ENCODE measurements at regions not wholly inside any gene's neighbourhood (a gene's known extent, or its start where the extent isn't known, plus 50 kb on each side); places are given as distances from the start of the nearest gene placed in this dataset.
"Not testable (repeated sequence)": the region's sequence is repeated elsewhere in the genome, so short reads cannot be mapped to it uniquely, and the experiment has no call there.

DNA sequence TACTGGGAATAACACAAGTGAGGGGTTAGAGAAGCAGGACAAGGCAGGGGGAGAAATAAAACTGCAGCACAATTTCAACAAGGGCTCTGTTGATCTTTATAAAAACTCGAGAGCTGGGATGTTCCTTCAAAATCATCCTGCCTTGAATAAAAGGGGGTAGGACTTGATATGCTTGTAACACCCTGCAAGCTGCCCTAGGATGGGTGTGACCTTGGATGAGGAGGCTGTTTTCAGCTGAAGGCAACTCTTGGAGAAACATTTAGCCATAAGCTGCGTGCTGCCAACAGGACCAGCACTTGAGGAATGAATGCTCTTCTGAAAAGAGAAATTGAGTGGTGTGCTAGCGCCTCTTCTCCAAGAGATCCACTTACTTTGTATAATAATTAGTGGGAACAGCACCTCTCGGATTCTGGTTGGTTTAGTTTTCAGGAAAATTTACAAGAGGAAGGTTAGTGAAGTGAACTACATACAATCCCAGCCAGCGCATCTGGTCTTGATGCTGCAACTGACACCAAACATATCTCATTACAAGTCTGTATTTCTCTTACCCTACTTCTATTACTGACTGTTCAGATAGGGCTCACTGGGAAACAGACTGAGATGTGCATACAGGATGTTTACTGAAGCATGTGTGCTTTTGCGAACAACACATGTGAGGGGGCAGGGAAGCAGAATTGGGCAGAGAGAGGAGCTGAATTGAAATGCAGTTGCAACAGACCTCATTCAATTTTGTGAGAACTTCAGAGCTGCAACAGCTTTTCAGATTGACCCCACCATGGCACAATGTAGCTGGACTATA, 643.0 kb upstream of the GOLIM4 start:
- DNase-seq = no peak

DNA sequence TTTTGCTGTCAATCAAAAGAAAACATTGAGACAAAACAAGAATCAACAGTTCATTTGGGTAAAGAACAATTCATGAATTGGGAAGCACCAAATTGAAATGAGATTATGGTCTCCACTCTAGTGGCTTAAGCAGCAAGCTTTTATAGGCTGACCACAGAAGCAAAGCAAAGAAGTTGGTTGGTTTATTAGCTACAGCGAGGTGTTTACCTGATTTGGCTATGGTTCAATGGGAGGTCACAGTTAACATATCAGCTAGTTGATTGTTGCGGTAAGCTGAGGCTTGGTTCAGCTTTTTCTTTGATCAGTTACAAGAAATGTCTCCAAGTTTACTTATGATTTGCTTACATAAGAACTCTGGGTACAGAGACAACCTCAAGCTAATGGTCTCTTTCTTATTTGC, 640.5 kb upstream of the GOLIM4 start:
- no peak for DNase-seq

- no peak for DNase-seq
Measured at GRCh38 chr3:168730073-168730472, 634.3 kb upstream of the GOLIM4 start.

DNA sequence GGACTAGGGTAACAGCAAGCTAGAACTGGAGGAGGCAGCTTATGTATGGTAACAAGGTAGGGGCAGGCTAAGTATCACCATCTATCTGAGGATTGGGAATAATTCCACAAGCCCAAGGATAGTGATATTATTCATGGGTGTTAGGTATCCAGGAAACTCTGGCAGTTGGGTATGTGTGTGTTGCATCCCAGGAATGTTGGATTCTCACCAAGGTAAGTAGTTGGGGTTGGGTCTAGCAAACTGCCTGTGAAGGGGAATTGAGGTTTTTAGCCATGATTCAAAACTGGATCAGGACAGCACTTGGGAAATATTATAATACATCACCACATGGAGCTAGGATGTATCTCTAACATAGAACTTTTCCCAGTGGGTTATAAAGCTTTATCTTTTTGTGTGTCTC, 626.4 kb upstream of the GOLIM4 start:
- DNase-seq = no peak

DNA sequence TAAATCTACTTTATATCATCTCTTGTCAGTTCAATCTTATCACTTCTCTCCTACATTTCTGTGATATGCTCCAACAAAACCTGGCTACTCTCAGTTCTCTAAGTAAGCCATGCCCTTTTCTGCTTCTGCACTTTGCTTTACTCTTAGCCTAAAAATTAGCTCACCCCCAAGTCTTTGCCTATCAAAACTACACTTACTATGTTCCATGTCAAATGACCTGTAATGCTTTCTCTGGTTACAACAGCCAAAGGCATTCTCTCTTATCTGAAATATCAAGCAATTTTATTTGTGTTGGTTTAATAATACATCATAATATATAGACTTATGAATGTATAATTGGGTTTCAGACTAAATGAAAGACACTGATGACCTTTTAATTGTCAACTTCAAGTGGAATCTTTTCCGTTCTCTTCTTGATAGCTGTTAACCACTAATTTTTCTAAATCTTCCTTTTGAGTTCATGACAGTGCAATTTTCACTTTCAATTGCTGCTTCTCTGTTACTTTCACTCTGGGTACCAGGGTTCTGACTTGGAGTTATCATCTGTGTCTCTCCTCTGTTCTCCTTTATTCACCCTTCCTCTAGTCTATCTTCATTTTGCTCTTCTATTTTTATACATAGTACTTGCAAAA, 619.0 kb upstream of the GOLIM4 start:
- no peak for DNase-seq

GRCh38 chr3:168709073-168709472, 613.3 kb upstream of the GOLIM4 start:
- no peak for DNase-seq

DNA sequence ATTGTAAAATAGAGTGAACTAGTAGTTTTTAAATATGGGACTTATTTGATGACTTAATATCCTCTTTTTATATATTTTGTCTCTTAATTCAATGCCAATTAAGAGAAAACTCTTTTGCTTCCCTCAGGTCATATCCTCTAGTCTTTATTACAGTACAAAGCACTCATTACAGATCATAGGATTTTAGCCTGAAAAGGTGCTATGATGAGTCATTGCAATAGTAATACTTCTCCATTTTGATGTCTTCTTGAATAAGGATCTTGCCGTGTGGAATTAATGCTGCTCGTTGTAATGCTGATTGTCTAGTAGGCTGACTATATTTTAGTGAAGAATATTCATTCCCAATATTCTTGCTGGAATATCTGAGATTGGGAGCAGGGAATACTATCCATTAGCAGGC, 612.2 kb upstream of the GOLIM4 start:
- no peak for DNase-seq

DNA sequence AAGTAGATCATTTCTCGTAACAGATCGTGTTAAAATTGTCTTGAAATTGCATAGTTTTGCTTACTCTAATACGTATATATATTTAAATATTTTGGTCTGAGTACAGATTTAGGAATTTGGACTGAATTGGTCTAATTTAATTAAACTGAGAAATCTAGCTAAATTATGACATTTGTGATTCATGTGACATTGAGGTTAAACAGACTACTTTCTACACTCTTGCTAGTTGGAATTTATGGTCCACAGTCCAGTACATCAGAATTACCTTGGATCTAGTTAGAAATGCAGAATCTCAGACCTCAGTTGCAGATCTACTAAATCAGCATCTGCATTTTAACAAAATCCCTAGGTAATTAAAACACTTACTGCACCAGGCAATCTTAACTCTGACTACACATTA, 609.7 kb upstream of the GOLIM4 start:
- DNase-seq = no peak

DNA sequence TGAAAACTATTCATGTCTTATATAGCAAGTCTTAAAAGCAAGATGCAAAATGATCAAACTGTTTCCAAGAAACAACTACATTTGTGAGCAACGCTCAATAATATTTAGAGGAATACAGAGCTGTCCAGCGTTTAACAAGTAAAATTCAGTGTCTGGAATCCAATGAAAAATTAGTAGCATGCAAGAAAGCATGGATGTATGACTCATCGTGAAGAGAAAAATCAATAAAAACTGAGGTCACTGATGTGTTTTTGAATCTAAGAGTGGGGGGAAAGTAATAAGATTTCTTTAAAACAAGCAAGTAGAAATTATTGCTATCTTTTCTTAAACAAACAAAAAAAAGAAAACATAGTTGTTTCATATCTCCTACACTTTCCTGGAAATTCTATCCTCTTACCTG, 600.3 kb upstream of the GOLIM4 start:
- DNase-seq = no peak

DNA sequence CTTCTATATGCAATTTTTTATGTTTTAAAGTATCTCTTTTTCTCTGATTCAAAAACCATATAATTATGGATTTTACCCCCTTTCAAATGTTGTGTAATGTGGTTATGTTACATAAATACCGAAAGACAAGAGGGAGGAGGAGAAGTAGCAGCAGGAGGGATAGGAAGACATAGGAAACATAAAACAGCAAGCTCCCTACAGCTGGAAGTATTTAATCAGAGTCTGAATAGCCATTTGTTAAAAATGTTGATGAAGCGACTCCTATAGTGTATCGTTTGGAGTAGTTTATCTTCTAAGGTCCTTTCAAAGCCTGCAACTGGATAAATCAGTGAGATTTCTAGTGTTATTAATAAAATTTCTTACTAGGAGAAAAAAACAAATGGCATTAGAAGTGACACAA, 598.1 kb upstream of the GOLIM4 start:
- no peak for DNase-seq

DNA sequence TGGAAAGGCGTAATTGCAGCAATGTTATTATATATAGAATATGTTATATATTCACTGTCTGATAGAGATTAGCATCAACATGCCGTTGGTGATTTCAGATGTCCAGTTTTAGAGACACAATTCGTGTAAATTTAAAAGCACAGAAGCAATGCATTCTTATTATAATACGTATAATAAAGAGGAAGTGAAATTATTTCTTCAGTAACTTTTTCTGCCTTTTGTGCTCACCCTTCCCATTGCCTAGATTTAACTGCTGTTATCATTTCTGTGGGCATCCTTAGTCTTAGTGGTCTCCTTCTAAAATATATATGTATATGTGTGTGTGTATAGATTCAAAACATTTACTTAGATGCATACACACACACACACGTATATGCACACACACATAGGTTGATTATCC, 592.5 kb upstream of the GOLIM4 start:
- no peak for DNase-seq

GRCh38 chr3:168684519-168684918, 588.8 kb upstream of the GOLIM4 start:
- DNase-seq = no peak

GRCh38 chr3:168678730-168679129, 583.0 kb upstream of the GOLIM4 start:
- no peak for DNase-seq

- peak; percentile 8 for DNase-seq
Measured at GRCh38 chr3:168671091-168671490, 575.4 kb upstream of the GOLIM4 start.

GRCh38 chr3:168660879-168661657, 565.3 kb upstream of the GOLIM4 start:
- DNase-seq = not testable (repeated sequence)

- no peak for DNase-seq
Measured at GRCh38 chr3:168659015-168659414, 563.3 kb upstream of the GOLIM4 start.

DNA sequence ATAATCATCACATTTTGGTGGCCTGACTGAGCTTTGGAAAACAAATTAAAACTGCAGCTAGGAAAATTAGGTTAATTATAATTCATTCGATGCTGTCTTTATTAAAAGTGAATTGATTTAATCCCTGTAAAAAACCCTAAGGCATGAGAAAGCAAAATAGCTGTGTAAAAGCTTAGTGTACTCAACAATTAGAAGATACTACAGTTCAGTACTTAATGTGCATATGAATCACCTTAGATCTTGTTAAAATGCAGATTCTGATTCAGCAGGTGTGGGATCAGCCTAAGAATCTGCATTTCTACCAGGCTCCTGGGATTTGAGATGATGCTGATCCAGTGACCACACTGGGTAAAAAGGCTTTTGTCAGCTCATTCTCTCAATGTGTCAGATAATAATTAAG, 559.9 kb upstream of the GOLIM4 start:
- DNase-seq = no peak

- DNase-seq = no peak
Measured at GRCh38 chr3:168654700-168655099, 559.0 kb upstream of the GOLIM4 start.

GRCh38 chr3:168653255-168653654, 557.5 kb upstream of the GOLIM4 start:
- no peak for DNase-seq

GRCh38 chr3:168648321-168648720, 552.6 kb upstream of the GOLIM4 start:
- no peak for DNase-seq

DNA sequence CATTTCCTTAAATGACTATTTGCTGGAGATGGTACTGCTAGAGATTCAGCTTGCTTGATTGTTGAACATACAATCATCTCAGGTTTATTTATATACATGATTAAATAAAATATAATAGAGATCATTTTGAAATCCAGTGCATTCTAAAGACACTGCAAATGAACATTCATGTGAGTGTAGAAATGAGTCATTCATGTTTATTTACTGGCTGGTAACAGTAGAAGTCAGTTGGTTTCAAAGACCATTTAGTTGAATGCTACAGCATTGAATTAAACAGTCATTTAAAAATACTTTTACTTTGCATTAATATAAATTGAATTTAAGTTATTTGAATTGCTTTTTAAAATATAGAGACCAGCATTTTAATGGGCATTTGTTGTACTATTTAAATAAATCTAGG, 551.9 kb upstream of the GOLIM4 start:
- DNase-seq = no peak

DNA sequence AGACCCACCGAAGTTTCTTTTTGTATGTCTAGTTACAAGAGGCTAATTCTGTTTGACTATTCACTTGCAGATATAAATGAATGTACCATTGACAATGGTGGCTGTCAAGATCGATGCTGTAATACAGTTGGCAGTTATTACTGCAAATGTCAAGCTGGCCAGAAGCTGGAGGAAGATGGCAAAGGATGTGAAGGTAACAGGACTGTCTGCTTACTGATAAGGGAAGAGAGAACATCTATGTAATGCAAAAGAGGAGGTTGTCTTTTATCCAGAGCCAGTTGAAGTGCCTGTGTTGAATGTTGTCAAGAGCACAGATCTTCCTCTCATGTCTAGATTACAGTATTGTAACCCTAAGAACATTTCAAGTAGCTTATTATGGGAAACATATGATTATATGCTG, 549.5 kb upstream of the GOLIM4 start:
- peak; percentile 77 for DNase-seq

DNA sequence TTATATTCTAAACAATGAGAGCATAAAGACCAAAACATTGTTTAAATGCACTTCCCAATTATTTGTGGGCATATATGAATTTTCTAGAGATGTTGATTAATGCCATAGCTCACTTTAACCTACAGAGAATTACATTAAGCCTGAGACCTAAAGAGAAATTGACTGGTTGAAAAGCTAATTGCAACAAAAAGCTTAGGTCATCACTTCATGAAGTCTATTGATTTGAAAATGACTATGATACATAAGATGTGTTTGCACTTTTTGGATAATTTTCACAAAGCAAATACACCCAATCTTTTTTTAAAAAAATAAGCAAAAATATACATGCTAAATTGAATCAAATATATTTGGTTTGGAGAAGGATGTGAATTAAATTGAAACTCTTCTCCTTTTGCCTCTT, 532.8 kb upstream of the GOLIM4 start:
- no peak for DNase-seq

DNA sequence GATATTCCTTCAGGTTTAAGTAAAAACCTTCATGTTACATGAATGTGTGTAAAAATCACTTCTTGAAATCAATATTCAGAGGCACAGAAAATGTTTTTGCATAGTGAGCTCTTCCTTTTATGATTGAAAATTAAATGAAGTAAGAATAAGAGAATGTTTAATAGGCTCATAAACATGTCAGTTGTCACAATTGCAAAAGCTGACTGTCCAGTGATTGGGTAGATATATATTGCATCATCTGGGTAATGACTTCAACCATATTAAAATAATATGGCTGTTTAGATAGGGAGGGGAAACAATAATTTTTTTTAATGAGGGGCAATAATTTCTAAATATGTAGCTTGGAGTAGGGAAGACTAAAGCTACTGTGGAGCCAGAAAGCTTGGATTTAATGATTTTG, 529.8 kb upstream of the GOLIM4 start:
- no peak for DNase-seq
